HepG2 (cell line): ENCODE measurements at regions not wholly inside any gene's neighbourhood (a gene's known extent, or its start where the extent isn't known, plus 50 kb on each side); places are given as distances from the start of the nearest gene placed in this dataset.

ENCODE experiments used
- ATAC-seq: fragments of 200-7000 bp; cut with Tn5 transposase; 3 replicates; pipeline ENCODE4 v1.9.1; 2020; ENCODE audit warnings: mild to moderate bottlenecking, moderate library complexity
- BruUV-seq: library from RNA; stranded (reverse); fragments of 400-500 nt; replicated peaks from 2 replicates; lab custom pipeline; 2021; lab: Mats Ljungman, UMichigan
- CTCF ChIA-PET: fragments of 300-600 bp; formaldehyde crosslinking; extraction: SDS; loops from one replicate; lab custom pipeline; 2021; ENCODE audit warnings: low total read pairs, inconsistent platforms, low intra/inter-chr PET ratio; lab: Yijun Ruan, JAX
- POLR2A ChIA-PET: fragments of 350-600 bp; sonication (Branson Sonifier 250); formaldehyde crosslinking; loops from one replicate; lab custom pipeline; 2020; ENCODE audit warnings: antibody characterized with exemption, inconsistent platforms; lab: Yijun Ruan, JAX
- DNase-seq: peaks from one replicate; pipeline ENCODE4 v3.0.0-alpha.2; 2015; ENCODE audit warnings: low spot score
- FAIRE-seq: peaks from 3 replicates; lab custom pipeline; 2011; peaks lifted over from hg19 to GRCh38; lab: Jason Lieb, UNC
- H2AFZ ChIP-seq: one replicate; pipeline ENCODE4 v1.6.1; 2011; ENCODE audit warnings: low read length, inconsistent platforms
- H3K27ac ChIP-seq: fragments of 300-600 bp; 3 replicates; pipeline ENCODE4 v1.8.0; 2011; ENCODE audit warnings: mixed run types, mild to moderate bottlenecking, mixed read lengths, low read length, inconsistent platforms; ENCODE audit not compliant: insufficient read depth; ENCODE audit errors: extremely low read length
- H3K27me3 ChIP-seq, 2 experiments: fragments of 200-600 bp in 1 of 2; 2 replicates in 1 of 2; 3 replicates in 1 of 2; pipeline versions ENCODE4 v1.6.0 to v1.8.0; 2011; ENCODE audit warnings: low read length in 2 of 2, mild to moderate bottlenecking in 2 of 2, moderate library complexity in 2 of 2, inconsistent platforms in 1 of 2; ENCODE audit not compliant: insufficient read depth in 2 of 2, control insufficient read depth in 1 of 2
- H3K36me3 ChIP-seq, 2 experiments: fragments of 200-600 bp in 1 of 2; replicated peaks in 1 of 2; 2 replicates in 1 of 2; 3 replicates in 1 of 2; pipeline versions ENCODE4 v1.5.1 to v1.8.0; 2011; ENCODE audit warnings: low read length in 2 of 2, inconsistent platforms in 1 of 2; ENCODE audit not compliant: insufficient read depth in 2 of 2, control insufficient read depth in 1 of 2
- H3K4me1 ChIP-seq: 2 replicates; pipeline ENCODE4 v1.5.1; 2012; ENCODE audit warnings: low read length, inconsistent platforms; ENCODE audit not compliant: insufficient read depth
- H3K4me2 ChIP-seq: 2 replicates; pipeline ENCODE4 v1.6.0; 2011; ENCODE audit warnings: low read depth, low read length, inconsistent platforms
- H3K4me3 ChIP-seq, 3 experiments: fragments of 200-600 bp in 1 of 3; sonication (generic), shearing (Covaris generic) in 1 of 3; replicated peaks in 1 of 3; 2 replicates each; pipeline ENCODE4 v1.5.1; 2011 to 2016; ENCODE audit warnings: low read length in 3 of 3, inconsistent platforms in 2 of 3, low read depth in 2 of 3, mild to moderate bottlenecking in 2 of 3, control low read depth in 1 of 3, mixed read lengths in 1 of 3; ENCODE audit not compliant: insufficient read depth in 1 of 3
- H3K79me2 ChIP-seq: one replicate; pipeline ENCODE4 v1.6.1; 2011; ENCODE audit warnings: low read length, inconsistent platforms; ENCODE audit not compliant: insufficient read depth
- H3K9ac ChIP-seq: 2 replicates; pipeline ENCODE4 v1.6.0; 2011; ENCODE audit warnings: mild to moderate bottlenecking, low read depth, low read length, inconsistent platforms; ENCODE audit not compliant: insufficient read depth
- H3K9me3 ChIP-seq: 2 replicates; pipeline ENCODE4 v1.5.1; 2012; ENCODE audit warnings: mild to moderate bottlenecking, low read length
- H4K20me1 ChIP-seq: 2 replicates; pipeline ENCODE4 v1.6.0; 2011; ENCODE audit warnings: inconsistent platforms, mild to moderate bottlenecking, low read length, moderate library complexity; ENCODE audit not compliant: insufficient read depth
- DNMT3B ChIP-seq: conservative IDR thresholded peaks from 2 replicates; pipeline ENCODE4 v1.6.1; 2016; ENCODE audit warnings: missing biosample characterization, control low read depth
- FOXJ3 ChIP-seq: sonication (generic); formaldehyde crosslinking; IDR thresholded peaks from 2 replicates; pipeline ENCODE4 v1.4.0; 2020; ENCODE audit warnings: missing genetic modification reagents, mild to moderate bottlenecking, borderline replicate concordance
- FOXP1 ChIP-seq, 2 experiments: fragments of 450-650 bp in 1 of 2; IDR thresholded peaks; 2 replicates each; pipeline ENCODE4 v1.6.1; 2017 to 2018; ENCODE audit warnings: antibody characterized with exemption in 1 of 2
- MAF1 ChIP-seq: sonication (generic); formaldehyde crosslinking; IDR thresholded peaks from 2 replicates; pipeline ENCODE4 v1.5.0; 2020; ENCODE audit warnings: missing genetic modification reagents, borderline replicate concordance
- MATR3 ChIP-seq: sonication (generic); formaldehyde crosslinking; IDR thresholded peaks from 2 replicates; pipeline ENCODE4 v1.4.0; 2020; ENCODE audit warnings: missing genetic modification reagents
- NPAS2 ChIP-seq: sonication (generic); formaldehyde crosslinking; IDR thresholded peaks from 2 replicates; pipeline ENCODE4 v1.8.0; 2022; ENCODE audit warnings: mild to moderate bottlenecking, missing genetic modification reagents, borderline replicate concordance
- NR2F6 ChIP-seq, 2 experiments: IDR thresholded peaks; 2 replicates each; pipeline ENCODE4 v1.6.1; 2016; ENCODE audit warnings: antibody characterized with exemption in 1 of 2, mild to moderate bottlenecking in 1 of 2
- SKI ChIP-seq: fragments of 450-650 bp; IDR thresholded peaks from one replicate; pipeline ENCODE4 v1.6.1; 2018; ENCODE audit warnings: mild to moderate bottlenecking; ENCODE audit not compliant: partially characterized antibody
- SNAI1 ChIP-seq: sonication (generic); formaldehyde crosslinking; IDR thresholded peaks from 2 replicates; pipeline ENCODE4 v1.5.0; 2020; ENCODE audit warnings: mild to moderate bottlenecking, missing genetic modification reagents, borderline replicate concordance
- TEAD3 ChIP-seq: optimal IDR thresholded peaks from 2 replicates; pipeline ENCODE3; 2016; ENCODE audit warnings: borderline replicate concordance
- ZNF326 ChIP-seq: sonication (generic); formaldehyde crosslinking; IDR thresholded peaks from 2 replicates; pipeline ENCODE4 v1.4.0; 2020; ENCODE audit warnings: missing genetic modification reagents, borderline replicate concordance
- ZNF75D ChIP-seq: sonication (generic); formaldehyde crosslinking; IDR thresholded peaks from 2 replicates; pipeline ENCODE4 v1.8.1; 2023; ENCODE audit warnings: missing genetic modification reagents, mild to moderate bottlenecking, borderline replicate concordance
- ZSCAN21 ChIP-seq: sonication (generic); formaldehyde crosslinking; IDR thresholded peaks from 2 replicates; pipeline ENCODE4 v1.8.0; 2022; ENCODE audit warnings: mild to moderate bottlenecking, missing genetic modification reagents, moderate library complexity, borderline replicate concordance
- WGBS: methylation state at CpG from one replicate; pipeline ENCODE4 v1.1.6; 2017; ENCODE audit warnings: low lambda C conversion rate; 5-methylcytosine and 5-hydroxymethylcytosine counted together
- in situ Hi-C: cut with HindIII; loops from 2 replicates; pipeline ENCODE4 v1.10.0; 2017; ENCODE audit warnings: low pct_unique_long_range_greater_than_20kb; ENCODE audit not compliant: extremely low pct_ligation_motif_present
- intact Hi-C: fragments of 100-400 bp; cut with micrococcal nuclease; formaldehyde crosslinking; loops from one replicate; pipeline ENCODE4 v1.10.0; 2022; ENCODE audit not compliant: unreplicated experiment
- TF ChIP-seq, protein P1 (sequence below): sonication (generic); formaldehyde crosslinking; IDR thresholded peaks from one replicate; pipeline ENCODE4 v1.5.1; 2020; ENCODE audit warnings: mild to moderate bottlenecking, missing genetic modification reagents; ENCODE audit errors: not compliant biosample characterization
- TF ChIP-seq, protein P2 (sequence below): sonication (generic); formaldehyde crosslinking; IDR thresholded peaks from 2 replicates; pipeline ENCODE4 v1.8.0; 2022; ENCODE audit warnings: mild to moderate bottlenecking, missing genetic modification reagents, moderate library complexity

DNA sequence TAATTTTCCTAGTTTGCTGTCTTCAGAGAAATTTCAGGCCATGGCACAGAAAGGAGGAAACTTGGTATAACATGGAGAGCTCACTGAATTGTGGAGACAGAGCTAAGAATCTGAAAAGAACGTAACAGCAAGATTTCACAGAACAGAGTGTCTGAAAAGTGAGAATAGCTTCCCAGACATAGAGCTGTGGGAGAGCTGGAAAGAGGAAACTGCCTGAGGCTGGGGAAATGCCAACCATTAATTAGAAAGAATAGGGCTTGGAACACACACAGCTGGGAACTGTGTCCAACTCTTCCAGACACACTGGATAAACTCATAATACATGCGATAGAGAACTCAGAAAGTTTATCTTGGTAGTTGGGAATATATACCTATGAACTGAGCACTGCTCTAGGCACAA, 51.6 kb upstream of the KYNU start (continued):
- TF ChIP-seq, protein P1, sequence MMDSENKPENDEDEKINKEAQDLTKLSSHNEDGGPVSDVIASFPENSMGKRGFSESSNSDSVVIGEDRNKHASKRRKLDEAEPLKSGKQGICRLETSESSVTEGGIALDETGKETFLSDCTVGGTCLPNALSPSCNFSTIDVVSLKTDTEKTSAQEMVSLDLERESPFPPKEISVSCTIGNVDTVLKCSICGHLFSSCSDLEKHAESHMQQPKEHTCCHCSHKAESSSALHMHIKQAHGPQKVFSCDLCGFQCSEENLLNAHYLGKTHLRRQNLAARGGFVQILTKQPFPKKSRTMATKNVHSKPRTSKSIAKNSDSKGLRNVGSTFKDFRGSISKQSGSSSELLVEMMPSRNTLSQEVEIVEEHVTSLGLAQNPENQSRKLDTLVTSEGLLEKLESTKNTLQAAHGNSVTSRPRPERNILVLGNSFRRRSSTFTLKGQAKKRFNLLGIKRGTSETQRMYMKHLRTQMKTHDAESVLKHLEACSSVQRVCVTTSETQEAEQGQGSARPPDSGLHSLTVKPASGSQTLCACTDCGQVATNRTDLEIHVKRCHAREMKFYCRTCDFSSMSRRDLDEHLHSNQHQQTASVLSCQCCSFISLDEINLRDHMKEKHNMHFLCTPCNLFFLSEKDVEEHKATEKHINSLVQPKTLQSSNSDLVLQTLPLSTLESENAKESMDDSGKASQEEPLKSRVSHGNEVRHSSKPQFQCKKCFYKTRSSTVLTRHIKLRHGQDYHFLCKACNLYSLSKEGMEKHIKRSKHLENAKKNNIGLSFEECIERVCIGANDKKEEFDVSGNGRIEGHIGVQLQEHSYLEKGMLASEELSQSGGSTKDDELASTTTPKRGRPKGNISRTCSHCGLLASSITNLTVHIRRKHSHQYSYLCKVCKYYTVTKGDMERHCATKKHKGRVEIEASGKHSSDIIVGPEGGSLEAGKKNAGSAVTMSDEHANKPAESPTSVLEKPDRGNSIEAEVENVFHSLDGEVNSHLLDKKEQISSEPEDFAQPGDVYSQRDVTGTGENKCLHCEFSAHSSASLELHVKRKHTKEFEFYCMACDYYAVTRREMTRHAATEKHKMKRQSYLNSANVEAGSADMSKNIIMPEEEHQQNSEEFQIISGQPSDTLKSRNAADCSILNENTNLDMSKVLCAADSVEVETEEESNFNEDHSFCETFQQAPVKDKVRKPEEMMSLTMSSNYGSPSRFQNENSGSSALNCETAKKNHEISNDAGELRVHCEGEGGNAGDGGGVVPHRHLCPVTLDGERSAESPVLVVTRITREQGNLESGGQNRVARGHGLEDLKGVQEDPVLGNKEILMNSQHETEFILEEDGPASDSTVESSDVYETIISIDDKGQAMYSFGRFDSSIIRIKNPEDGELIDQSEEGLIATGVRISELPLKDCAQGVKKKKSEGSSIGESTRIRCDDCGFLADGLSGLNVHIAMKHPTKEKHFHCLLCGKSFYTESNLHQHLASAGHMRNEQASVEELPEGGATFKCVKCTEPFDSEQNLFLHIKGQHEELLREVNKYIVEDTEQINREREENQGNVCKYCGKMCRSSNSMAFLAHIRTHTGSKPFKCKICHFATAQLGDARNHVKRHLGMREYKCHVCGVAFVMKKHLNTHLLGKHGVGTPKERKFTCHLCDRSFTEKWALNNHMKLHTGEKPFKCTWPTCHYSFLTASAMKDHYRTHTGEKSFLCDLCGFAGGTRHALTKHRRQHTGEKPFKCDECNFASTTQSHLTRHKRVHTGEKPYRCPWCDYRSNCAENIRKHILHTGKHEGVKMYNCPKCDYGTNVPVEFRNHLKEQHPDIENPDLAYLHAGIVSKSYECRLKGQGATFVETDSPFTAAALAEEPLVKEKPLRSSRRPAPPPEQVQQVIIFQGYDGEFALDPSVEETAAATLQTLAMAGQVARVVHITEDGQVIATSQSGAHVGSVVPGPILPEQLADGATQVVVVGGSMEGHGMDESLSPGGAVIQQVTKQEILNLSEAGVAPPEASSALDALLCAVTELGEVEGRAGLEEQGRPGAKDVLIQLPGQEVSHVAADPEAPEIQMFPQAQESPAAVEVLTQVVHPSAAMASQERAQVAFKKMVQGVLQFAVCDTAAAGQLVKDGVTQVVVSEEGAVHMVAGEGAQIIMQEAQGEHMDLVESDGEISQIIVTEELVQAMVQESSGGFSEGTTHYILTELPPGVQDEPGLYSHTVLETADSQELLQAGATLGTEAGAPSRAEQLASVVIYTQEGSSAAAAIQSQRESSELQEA, result no peak
- TF ChIP-seq ZSCAN21 (CRISPR knock-in tag), result no peak
- TF ChIP-seq ZNF75D, result no peak

DNA sequence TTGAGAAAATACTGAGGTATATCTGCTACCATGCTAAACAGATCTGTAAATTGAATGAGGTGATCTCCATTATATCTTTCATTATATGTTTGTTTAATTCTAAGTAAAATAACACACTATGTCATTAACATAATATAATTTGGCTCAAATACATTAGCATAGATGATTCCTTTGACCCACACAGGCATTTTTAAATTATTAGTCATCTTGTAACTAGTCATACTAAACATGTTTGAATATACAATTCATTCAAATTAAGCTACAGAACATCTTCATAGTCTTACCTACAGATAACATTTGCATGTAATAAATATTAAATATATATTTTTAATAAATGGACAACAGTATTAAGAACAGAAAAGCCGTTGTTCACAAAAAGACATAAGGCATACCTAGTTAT, 52.7 kb upstream of the KYNU start:
- Histone ChIP-seq H3K9me3 (no peaks in the 10 kb centered on the region), H4K20me1 (no peaks in the 10 kb centered on the region), H3K36me3 (no peaks in the 10 kb centered on the region), H3K79me2 (no peaks in the 10 kb centered on the region), H3K4me1 (no peaks in the 10 kb centered on the region), H3K27me3 (no peaks in the 10 kb centered on the region), H3K4me3 (no peak overlapping the region), H3K27ac (no peak overlapping the region), H2AFZ (no peak overlapping the region), H3K9ac (no peak overlapping the region), H3K4me2 (no peak overlapping the region)
- ChIA-PET POLR2A (no interaction called here), CTCF (no interaction called here)
- WGBS, result 16% methylated on average over 1 of the region's 1 CpG
- FAIRE-seq, result no peak
- in situ Hi-C loops, result no loop called here
- ATAC-seq, result no peak
- no peak for DNase-seq
- TF ChIP-seq DNMT3B (no peak), MAF1 (CRISPR knock-in tag) (no peak), ZNF326 (CRISPR knock-in tag) (no peak), NPAS2 (CRISPR knock-in tag) (no peak), SNAI1 (CRISPR knock-in tag) (no peak), NR2F6 (IDR thresholded peaks at IDR 0.05) (no peak), NR2F6 (CRISPR knock-in tag; IDR thresholded peaks at IDR 0.05) (no peak), FOXJ3 (CRISPR knock-in tag) (no peak), SKI (no peak), MATR3 (no peak), TEAD3 (no peak), FOXP1 (IDR thresholded peaks at IDR 0.05) (no peak), FOXP1 (CRISPR knock-in tag; IDR thresholded peaks at IDR 0.05) (no peak)
- TF ChIP-seq, protein P2, sequence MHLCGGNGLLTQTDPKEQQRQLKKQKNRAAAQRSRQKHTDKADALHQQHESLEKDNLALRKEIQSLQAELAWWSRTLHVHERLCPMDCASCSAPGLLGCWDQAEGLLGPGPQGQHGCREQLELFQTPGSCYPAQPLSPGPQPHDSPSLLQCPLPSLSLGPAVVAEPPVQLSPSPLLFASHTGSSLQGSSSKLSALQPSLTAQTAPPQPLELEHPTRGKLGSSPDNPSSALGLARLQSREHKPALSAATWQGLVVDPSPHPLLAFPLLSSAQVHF, result no peak
- intact Hi-C loops, result no loop called here
- BruUV-seq, result no TSS peak
